AG09309 (cell line): ENCODE measurements at regions not wholly inside any gene's neighbourhood (a gene's known extent, or its start where the extent isn't known, plus 50 kb on each side); places are given as distances from the start of the nearest gene placed in this dataset.
"Not testable (repeated sequence)": the region's sequence is repeated elsewhere in the genome, so short reads cannot be mapped to it uniquely, and the experiment has no call there.

Experiments
- DNase-seq: peaks from one replicate; pipeline ENCODE4 v3.0.0-alpha.2; 2010; ENCODE audit warnings: low read depth
- H3K4me3 ChIP-seq: 2 replicates; pipeline ENCODE4 v1.5.1; 2011; ENCODE audit warnings: mild to moderate bottlenecking, low read depth, low read length, moderate library complexity; ENCODE audit not compliant: control insufficient read depth
- CTCF ChIP-seq: IDR thresholded peaks from 2 replicates; pipeline ENCODE4 v1.5.1; 2011; ENCODE audit warnings: mild to moderate bottlenecking, low read depth, low read length, inconsistent platforms; ENCODE audit not compliant: insufficient read depth, control insufficient read depth; ENCODE audit errors: missing control alignments

GRCh38 chr6:166803471-166803870 is 152.9 kb downstream of the RNASET2 start:
- no peak for TF ChIP-seq CTCF
- DNase-seq = no peak
- no peak overlapping the region for H3K4me3 ChIP-seq

- TF ChIP-seq CTCF = no peak
- DNase-seq = no peak
- no peak overlapping the region for H3K4me3 ChIP-seq
Observed at GRCh38 chr6:166802401-166802800, 153.9 kb downstream of the RNASET2 start.

GRCh38 chr6:166800137-166800536 is 156.2 kb downstream of the RNASET2 start:
- H3K4me3 ChIP-seq = no peak overlapping the region
- TF ChIP-seq CTCF = no peak
- no peak for DNase-seq

- TF ChIP-seq CTCF = no peak
- no peak for DNase-seq
- H3K4me3 ChIP-seq = no peak overlapping the region
Observed at GRCh38 chr6:166798652-166799051, 157.7 kb downstream of the RNASET2 start.

GRCh38 chr6:166796610-166797009 is 159.7 kb downstream of the RNASET2 start:
- no peak for DNase-seq
- TF ChIP-seq CTCF = no peak
- H3K4me3 ChIP-seq = no peak overlapping the region

- no peak overlapping the region for H3K4me3 ChIP-seq
- no peak for TF ChIP-seq CTCF
- DNase-seq = no peak
Observed at GRCh38 chr6:166795879-166796278, 160.5 kb downstream of the RNASET2 start.

GRCh38 chr6:166790808-166791207 is 163.8 kb upstream of the RPS6KA2 start:
- not testable (repeated sequence) for H3K4me3 ChIP-seq, DNase-seq

GRCh38 chr6:166788846-166789529 is 161.9 kb upstream of the RPS6KA2 start:
- not testable (repeated sequence) for DNase-seq, H3K4me3 ChIP-seq
